ENCODE measurements at regions not wholly inside any gene's neighbourhood (a gene's known extent, or its start where the extent isn't known, plus 50 kb on each side); places are given as distances from the start of the nearest gene placed in this dataset.

DNA sequence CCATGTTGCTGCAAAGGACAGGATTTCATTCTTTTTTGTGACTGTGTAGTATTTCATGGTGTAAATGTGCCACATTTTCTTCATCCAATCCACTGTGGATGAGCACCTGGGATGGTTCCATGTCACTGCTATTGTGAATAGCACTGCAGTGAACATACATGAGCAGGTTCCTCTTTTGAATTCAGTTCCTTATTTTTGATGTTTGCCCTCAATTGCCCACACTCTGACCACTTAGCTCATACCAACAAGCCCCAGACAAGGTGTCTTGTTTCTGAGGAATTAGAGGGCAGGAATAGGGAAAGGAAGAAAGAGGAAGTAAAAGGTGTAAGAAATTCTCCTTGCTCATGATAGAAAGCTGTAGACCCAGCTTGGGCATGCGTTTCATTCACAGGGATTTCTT, 244.2 kb upstream of the ZNF507 start:
- TF ChIP-seq FOXA1 (IDR thresholded peaks at IDR 0.05) (no peak), TAF1 (conservative IDR thresholded peaks at IDR 0.05) (no peak), JUND (IDR thresholded peaks at IDR 0.05) (no peak), CTCF (IDR thresholded peaks at IDR 0.05; ENCODE audit: low read depth, low read length, missing input control) (no peak), MAX (IDR thresholded peaks at IDR 0.05) (no peak), SP1 (IDR thresholded peaks at IDR 0.05) (no peak), GABPA (IDR thresholded peaks at IDR 0.05 in 1 of 2, conservative IDR thresholded peaks at IDR 0.05 in 1 of 2) (no peak), EGR1 (IDR thresholded peaks at IDR 0.05; ENCODE audit: low read depth in 2 of 2) (no peak)
- Histone ChIP-seq H3K9me3 (ENCODE audit: control insufficient read depth in 4 of 4, low read length in 3 of 4) (peaks cover 0 to 2% (median 0%) of the 10 kb centered on the region in 4 donors), H3K4me1 (ENCODE audit: control insufficient read depth in 4 of 4, insufficient read depth in 4 of 4, low read length in 3 of 4) (no peaks in the 10 kb centered on the region), H3K9ac (ENCODE audit: low read depth in 1 of 2, low read length in 2 of 2) (no peak overlapping the region), H3K36me3 (ENCODE audit: control insufficient read depth in 4 of 4, insufficient read depth in 3 of 4, low read depth in 1 of 4, low read length in 3 of 4) (no peaks in the 10 kb centered on the region), H3K4me3 (ENCODE audit: low read depth in 1 of 3, low read length in 3 of 3) (no peak overlapping the region), H3K27me3 (ENCODE audit: control insufficient read depth in 4 of 4, insufficient read depth in 4 of 4, low read length in 3 of 4) (no peaks in the 10 kb centered on the region), H3K27ac (ENCODE audit: low read depth in 1 of 2, low read length in 2 of 2) (no peak overlapping the region)
- WGBS, result 67% methylated on average over 1 of the region's 1 CpG
- DNase-seq (ENCODE audit: low spot score), result no peak

DNA sequence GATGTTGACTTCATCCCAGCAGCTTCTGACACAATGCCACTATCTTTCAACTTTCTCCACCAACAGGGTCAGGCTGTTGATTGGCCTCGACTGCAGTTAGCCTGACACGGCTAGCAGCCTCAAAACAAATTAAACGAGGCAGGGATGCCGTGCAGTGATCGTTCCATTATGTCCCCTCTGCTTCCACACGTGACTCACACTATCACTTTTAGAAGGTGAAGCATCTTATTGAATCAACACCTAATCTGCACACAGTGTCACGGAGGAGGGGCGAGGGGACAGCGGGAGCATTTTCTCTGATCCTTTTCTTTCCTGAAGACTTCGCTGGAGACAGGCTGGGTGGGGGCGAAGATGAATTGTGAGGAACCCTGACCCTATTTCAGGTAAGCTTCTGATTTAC, 241.9 kb upstream of the ZNF507 start:
- Histone ChIP-seq H3K4me3 (ENCODE audit: low read depth in 1 of 3, low read length in 3 of 3) (no peak overlapping the region), H3K27me3 (ENCODE audit: control insufficient read depth in 4 of 4, insufficient read depth in 4 of 4, low read length in 3 of 4) (no peaks in the 10 kb centered on the region), H3K9ac (ENCODE audit: low read depth in 1 of 2, low read length in 2 of 2) (no peak overlapping the region), H3K4me1 (ENCODE audit: control insufficient read depth in 4 of 4, insufficient read depth in 4 of 4, low read length in 3 of 4) (no peaks in the 10 kb centered on the region), H3K27ac (ENCODE audit: low read depth in 1 of 2, low read length in 2 of 2) (no peak overlapping the region), H3K36me3 (ENCODE audit: control insufficient read depth in 4 of 4, insufficient read depth in 3 of 4, low read depth in 1 of 4, low read length in 3 of 4) (no peaks in the 10 kb centered on the region), H3K9me3 (ENCODE audit: control insufficient read depth in 4 of 4, low read length in 3 of 4) (peaks cover 0 to 2% (median 0%) of the 10 kb centered on the region in 4 donors)
- DNase-seq (ENCODE audit: low spot score), result no peak
- TF ChIP-seq HNF4G (IDR thresholded peaks at IDR 0.05) (no peak), TAF1 (conservative IDR thresholded peaks at IDR 0.05) (no peak), HNF4A (conservative IDR thresholded peaks at IDR 0.05) (no peak), NR2F2 (IDR thresholded peaks at IDR 0.05) (no peak), FOXA1 (IDR thresholded peaks at IDR 0.05) (no peak), YY1 (IDR thresholded peaks at IDR 0.05) (no peak), CTCF (IDR thresholded peaks at IDR 0.05; ENCODE audit: low read depth, low read length, missing input control) (no peak), RXRA (IDR thresholded peaks at IDR 0.05) (no peak)
- WGBS, result 59% methylated on average over 11 of the region's 11 CpGs

DNA sequence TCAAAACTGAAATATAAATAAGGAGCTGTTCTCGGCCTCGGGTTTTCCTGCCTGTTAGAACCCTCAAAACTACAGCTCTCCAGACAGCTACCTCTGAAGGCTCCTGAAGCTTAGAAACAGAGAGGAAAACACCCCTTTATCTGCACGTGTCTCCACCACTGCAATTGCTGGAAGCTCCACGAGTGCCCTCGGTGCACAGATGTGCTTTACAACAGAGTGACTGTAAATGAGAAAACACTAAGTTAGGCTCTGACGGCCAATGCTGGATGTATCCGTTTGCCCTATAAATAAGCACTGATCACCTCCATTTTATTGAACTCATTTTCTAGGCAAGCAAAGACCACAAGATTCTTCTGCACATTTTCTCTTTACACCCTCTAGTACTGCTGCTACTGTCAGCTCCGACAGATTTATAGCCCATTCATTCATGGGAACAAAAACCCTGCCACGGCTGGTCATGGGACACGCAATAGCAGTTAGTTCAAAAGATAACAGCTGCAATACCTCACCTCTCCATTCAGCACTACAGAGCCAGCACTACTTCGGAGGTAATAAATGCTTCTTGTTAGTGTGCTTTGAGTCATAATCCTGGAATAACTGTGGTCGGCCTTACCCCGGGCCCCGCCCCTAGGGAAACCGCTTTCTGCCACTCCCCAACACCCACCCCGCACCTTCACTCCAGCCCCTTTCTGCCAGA, 241.1 kb upstream of the ZNF507 start:
- TF ChIP-seq RXRA (IDR thresholded peaks at IDR 0.05), result no peak
- TF ChIP-seq ATF3 (IDR thresholded peaks at IDR 0.05), result no peak
- no peak for TF ChIP-seq ZBTB33 (IDR thresholded peaks at IDR 0.05)
- no peak for TF ChIP-seq TAF1 (conservative IDR thresholded peaks at IDR 0.05)
- no peak for TF ChIP-seq JUND (IDR thresholded peaks at IDR 0.05)
- TF ChIP-seq NR2F2 (IDR thresholded peaks at IDR 0.05), result no peak
- no peak for TF ChIP-seq MAX (IDR thresholded peaks at IDR 0.05)
- no peak for TF ChIP-seq FOXA2 (IDR thresholded peaks at IDR 0.05)
- TF ChIP-seq HNF4G (IDR thresholded peaks at IDR 0.05), result no peak
- Histone ChIP-seq H3K27me3 (ENCODE audit: control insufficient read depth in 4 of 4, insufficient read depth in 4 of 4, low read length in 3 of 4) (no peaks in the 10 kb centered on the region), H3K9ac (ENCODE audit: low read depth in 1 of 2, low read length in 2 of 2) (no peak overlapping the region), H3K4me3 (ENCODE audit: low read depth in 1 of 3, low read length in 3 of 3) (no peak overlapping the region), H3K4me1 (ENCODE audit: control insufficient read depth in 4 of 4, insufficient read depth in 4 of 4, low read length in 3 of 4) (no peaks in the 10 kb centered on the region), H3K9me3 (ENCODE audit: control insufficient read depth in 4 of 4, low read length in 3 of 4) (peaks cover 0 to 2% (median 0%) of the 10 kb centered on the region in 4 donors), H3K27ac (ENCODE audit: low read depth in 1 of 2, low read length in 2 of 2) (no peak overlapping the region), H3K36me3 (ENCODE audit: control insufficient read depth in 4 of 4, insufficient read depth in 3 of 4, low read depth in 1 of 4, low read length in 3 of 4) (no peaks in the 10 kb centered on the region)
- WGBS, result 56% methylated on average over 16 of the region's 16 CpGs
- DNase-seq (ENCODE audit: low spot score), result no peak
